ENCODE measurements at regions not wholly inside any gene's neighbourhood (a gene's known extent, or its start where the extent isn't known, plus 50 kb on each side); places are given as distances from the start of the nearest gene placed in this dataset.

DNA sequence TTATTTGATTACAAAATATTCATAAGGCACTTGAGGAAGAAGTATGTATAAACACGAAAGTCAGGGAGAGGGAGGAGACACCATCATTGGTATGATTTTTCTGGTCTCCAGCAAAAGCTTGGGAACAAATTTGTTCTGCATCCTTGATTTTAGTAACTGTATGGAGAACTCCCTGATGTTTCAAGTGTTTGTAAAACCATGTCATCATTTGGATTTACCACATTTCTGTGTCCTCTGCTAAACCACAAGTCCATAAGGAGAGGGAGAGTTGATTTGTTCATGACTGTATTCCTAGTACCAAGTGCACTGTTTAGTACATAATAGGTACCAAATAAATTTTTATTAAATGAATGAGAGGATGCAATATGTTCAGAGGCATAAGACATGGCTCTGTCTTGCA is 181.1 kb downstream of the BTG1 start:
- Mint-ChIP-seq H3K9me3 (ENCODE audit: unreplicated experiment) (peaks cover 1% of the 10 kb centered on the region), H3K36me3 (ENCODE audit: low read depth, unreplicated experiment) (no peaks in the 10 kb centered on the region), H3K4me3 (ENCODE audit: unreplicated experiment) (no peak overlapping the region), H3K27me3 (ENCODE audit: low read depth, unreplicated experiment) (no peaks in the 10 kb centered on the region), H3K4me1 (ENCODE audit: low read depth, unreplicated experiment) (peaks cover 10% of the 10 kb centered on the region), H3K27ac (ENCODE audit: unreplicated experiment) (no peak overlapping the region)
- DNase-seq (ENCODE audit: low read depth) (peak; percentile 34), FAIRE-seq (peak; percentile 39)
- TF ChIP-seq EZH2 (IDR thresholded peaks at IDR 0.05; ENCODE audit: insufficient read depth, low read length), result no peak
- TF ChIP-seq, protein P1, sequence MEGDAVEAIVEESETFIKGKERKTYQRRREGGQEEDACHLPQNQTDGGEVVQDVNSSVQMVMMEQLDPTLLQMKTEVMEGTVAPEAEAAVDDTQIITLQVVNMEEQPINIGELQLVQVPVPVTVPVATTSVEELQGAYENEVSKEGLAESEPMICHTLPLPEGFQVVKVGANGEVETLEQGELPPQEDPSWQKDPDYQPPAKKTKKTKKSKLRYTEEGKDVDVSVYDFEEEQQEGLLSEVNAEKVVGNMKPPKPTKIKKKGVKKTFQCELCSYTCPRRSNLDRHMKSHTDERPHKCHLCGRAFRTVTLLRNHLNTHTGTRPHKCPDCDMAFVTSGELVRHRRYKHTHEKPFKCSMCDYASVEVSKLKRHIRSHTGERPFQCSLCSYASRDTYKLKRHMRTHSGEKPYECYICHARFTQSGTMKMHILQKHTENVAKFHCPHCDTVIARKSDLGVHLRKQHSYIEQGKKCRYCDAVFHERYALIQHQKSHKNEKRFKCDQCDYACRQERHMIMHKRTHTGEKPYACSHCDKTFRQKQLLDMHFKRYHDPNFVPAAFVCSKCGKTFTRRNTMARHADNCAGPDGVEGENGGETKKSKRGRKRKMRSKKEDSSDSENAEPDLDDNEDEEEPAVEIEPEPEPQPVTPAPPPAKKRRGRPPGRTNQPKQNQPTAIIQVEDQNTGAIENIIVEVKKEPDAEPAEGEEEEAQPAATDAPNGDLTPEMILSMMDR (IDR thresholded peaks at IDR 0.05; ENCODE audit: insufficient read depth, low read depth, low read length), result no peak
- H3K4me1 ChIP-seq (ENCODE audit: insufficient read depth, low read length), result no peaks in the 10 kb centered on the region
- H3K27me3 ChIP-seq (ENCODE audit: insufficient read depth, low read length), result no peaks in the 10 kb centered on the region
- H3K36me3 ChIP-seq (ENCODE audit: insufficient read depth, low read length), result no peaks in the 10 kb centered on the region
- no peak overlapping the region for H3K4me3 ChIP-seq (ENCODE audit: insufficient read depth, low read depth, low read length)
- no peak overlapping the region for H3K27ac ChIP-seq (ENCODE audit: low read depth, low read length)
- no peak overlapping the region for H2AFZ ChIP-seq (ENCODE audit: low read depth, low read length)
- no peak overlapping the region for H3K4me2 ChIP-seq (ENCODE audit: low read length)
- H3K9ac ChIP-seq (ENCODE audit: low read length), result no peak overlapping the region
- H3K9me3 ChIP-seq (ENCODE audit: insufficient read depth, low read depth, low read length), result no peaks in the 10 kb centered on the region
- H4K20me1 ChIP-seq (ENCODE audit: insufficient read depth, low read length), result no peaks in the 10 kb centered on the region
- H3K79me2 ChIP-seq (ENCODE audit: insufficient read depth, low read length), result no peaks in the 10 kb centered on the region

DNA sequence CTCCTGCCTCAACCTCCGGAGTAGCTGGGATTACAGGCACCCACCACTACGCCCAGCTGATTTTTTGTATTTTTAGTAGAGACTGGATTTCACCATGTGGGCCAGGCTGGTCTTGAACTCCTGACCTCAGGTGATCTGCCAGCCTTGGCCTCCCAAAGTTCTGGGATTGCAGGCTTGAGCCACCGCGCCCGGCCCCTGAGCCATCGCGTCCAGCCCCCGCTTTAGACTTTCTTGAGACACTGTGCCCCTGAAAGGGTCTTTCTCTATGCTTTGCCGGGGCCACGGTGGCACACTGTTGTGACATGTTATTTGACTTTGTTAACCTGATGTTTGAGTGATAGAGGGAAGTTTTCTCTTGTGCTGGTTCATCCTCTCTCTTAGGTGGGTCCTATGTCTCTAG is 186.4 kb downstream of the BTG1 start:
- no peak for FAIRE-seq
- H3K79me2 ChIP-seq (ENCODE audit: insufficient read depth, low read length), result no peaks in the 10 kb centered on the region
- Mint-ChIP-seq H3K4me1 (ENCODE audit: low read depth, unreplicated experiment) (peaks cover 4% of the 10 kb centered on the region), H3K27me3 (ENCODE audit: low read depth, unreplicated experiment) (no peaks in the 10 kb centered on the region), H3K27ac (ENCODE audit: unreplicated experiment) (peak overlapping the region; percentile 96), H3K9me3 (ENCODE audit: unreplicated experiment) (peaks cover 6% of the 10 kb centered on the region), H3K4me3 (ENCODE audit: unreplicated experiment) (no peak overlapping the region), H3K36me3 (ENCODE audit: low read depth, unreplicated experiment) (no peaks in the 10 kb centered on the region)
- no peaks in the 10 kb centered on the region for H3K27me3 ChIP-seq (ENCODE audit: insufficient read depth, low read length)
- H3K4me2 ChIP-seq (ENCODE audit: low read length), result no peak overlapping the region
- H3K27ac ChIP-seq (ENCODE audit: low read depth, low read length), result no peak overlapping the region
- no peak overlapping the region for H2AFZ ChIP-seq (ENCODE audit: low read depth, low read length)
- no peaks in the 10 kb centered on the region for H3K4me1 ChIP-seq (ENCODE audit: insufficient read depth, low read length)
- no peaks in the 10 kb centered on the region for H3K36me3 ChIP-seq (ENCODE audit: insufficient read depth, low read length)
- no peak overlapping the region for H3K4me3 ChIP-seq (ENCODE audit: insufficient read depth, low read depth, low read length)
- H3K9me3 ChIP-seq (ENCODE audit: insufficient read depth, low read depth, low read length), result no peaks in the 10 kb centered on the region
- H3K9ac ChIP-seq (ENCODE audit: low read length), result no peak overlapping the region
- DNase-seq (ENCODE audit: low read depth), result no peak
- TF ChIP-seq, protein P1 (IDR thresholded peaks at IDR 0.05; ENCODE audit: insufficient read depth, low read depth, low read length), result no peak
- no peak for TF ChIP-seq EZH2 (IDR thresholded peaks at IDR 0.05; ENCODE audit: insufficient read depth, low read length)
- H4K20me1 ChIP-seq (ENCODE audit: insufficient read depth, low read length), result no peaks in the 10 kb centered on the region

DNA sequence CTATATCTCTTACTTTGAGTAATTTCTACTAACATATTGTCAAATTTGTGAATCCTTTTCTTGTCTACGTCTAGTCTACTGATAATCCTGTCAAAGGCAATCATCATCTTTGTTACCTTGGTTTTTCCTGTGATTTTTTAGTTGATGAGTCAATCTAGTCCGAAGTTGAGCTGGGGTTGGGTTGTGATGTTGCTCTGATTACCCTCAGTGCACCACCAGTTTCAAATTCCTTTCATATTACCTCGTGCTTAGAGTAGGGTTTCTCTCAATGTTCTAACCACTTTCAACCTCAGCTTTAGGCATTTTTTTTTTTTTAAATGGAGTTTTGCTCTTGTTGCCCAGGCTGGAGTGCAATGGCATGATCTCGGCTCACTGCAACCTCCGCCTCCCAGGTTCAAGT is 186.8 kb downstream of the BTG1 start:
- H4K20me1 ChIP-seq (ENCODE audit: insufficient read depth, low read length), result no peaks in the 10 kb centered on the region
- H3K4me2 ChIP-seq (ENCODE audit: low read length), result no peak overlapping the region
- Mint-ChIP-seq H3K36me3 (ENCODE audit: low read depth, unreplicated experiment) (no peaks in the 10 kb centered on the region), H3K4me1 (ENCODE audit: low read depth, unreplicated experiment) (peaks cover 4% of the 10 kb centered on the region), H3K4me3 (ENCODE audit: unreplicated experiment) (no peak overlapping the region), H3K27ac (ENCODE audit: unreplicated experiment) (peak overlapping the region; percentile 96), H3K27me3 (ENCODE audit: low read depth, unreplicated experiment) (no peaks in the 10 kb centered on the region), H3K9me3 (ENCODE audit: unreplicated experiment) (peaks cover 6% of the 10 kb centered on the region)
- FAIRE-seq (peak; percentile 59), DNase-seq (ENCODE audit: low read depth) (peak; percentile 80)
- H3K27me3 ChIP-seq (ENCODE audit: insufficient read depth, low read length), result no peaks in the 10 kb centered on the region
- H3K27ac ChIP-seq (ENCODE audit: low read depth, low read length), result no peak overlapping the region
- H3K36me3 ChIP-seq (ENCODE audit: insufficient read depth, low read length), result no peaks in the 10 kb centered on the region
- no peak overlapping the region for H3K4me3 ChIP-seq (ENCODE audit: insufficient read depth, low read depth, low read length)
- H3K79me2 ChIP-seq (ENCODE audit: insufficient read depth, low read length), result no peaks in the 10 kb centered on the region
- H3K9ac ChIP-seq (ENCODE audit: low read length), result no peak overlapping the region
- TF ChIP-seq EZH2 (IDR thresholded peaks at IDR 0.05; ENCODE audit: insufficient read depth, low read length), result no peak
- TF ChIP-seq, protein P1 (IDR thresholded peaks at IDR 0.05; ENCODE audit: insufficient read depth, low read depth, low read length), result no peak
- H2AFZ ChIP-seq (ENCODE audit: low read depth, low read length), result no peak overlapping the region
- H3K9me3 ChIP-seq (ENCODE audit: insufficient read depth, low read depth, low read length), result no peaks in the 10 kb centered on the region
- no peaks in the 10 kb centered on the region for H3K4me1 ChIP-seq (ENCODE audit: insufficient read depth, low read length)
